Esophagus mucosa (tissue), 1 donor: ENCODE measurements at regions not wholly inside any gene's neighbourhood (a gene's known extent, or its start where the extent isn't known, plus 50 kb on each side); places are given as distances from the start of the nearest gene placed in this dataset.
"Not testable (repeated sequence)": the region's sequence is repeated elsewhere in the genome, so short reads cannot be mapped to it uniquely, and the experiment has no call there.

Experiments
- ATAC-seq: fragments of 200-7000 bp; cut with Tn5 transposase; one replicate; pipeline ENCODE4 v1.9.1; 2020
- donor health status: DM: yes; HTN: yes; CAD: no.

GRCh38 chr6:141140905-141141304 is 991.8 kb upstream of the GJE1 start:
- no peak for ATAC-seq

DNA sequence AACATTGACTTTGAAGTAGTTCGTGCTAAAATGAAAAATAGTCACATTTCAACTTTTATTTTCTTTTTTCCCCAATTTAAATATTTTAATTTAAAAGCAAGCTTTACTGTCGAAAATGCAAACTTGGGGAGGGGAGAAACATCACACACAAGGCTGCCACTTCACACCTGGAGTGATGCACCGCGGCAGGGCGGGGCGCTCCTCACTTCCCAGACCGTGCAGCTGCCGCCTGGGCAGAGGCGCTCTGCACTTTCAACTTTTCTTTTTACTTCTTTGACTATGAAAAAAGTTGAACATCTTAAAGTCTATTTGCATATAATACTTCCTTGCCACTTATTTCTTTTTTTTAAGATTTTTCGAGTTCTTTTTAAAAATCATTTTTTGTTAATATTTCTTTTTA is 993.3 kb upstream of the GJE1 start:
- no peak for ATAC-seq

GRCh38 chr6:141134723-141135122 is 998.0 kb upstream of the GJE1 start:
- ATAC-seq: no peak

DNA sequence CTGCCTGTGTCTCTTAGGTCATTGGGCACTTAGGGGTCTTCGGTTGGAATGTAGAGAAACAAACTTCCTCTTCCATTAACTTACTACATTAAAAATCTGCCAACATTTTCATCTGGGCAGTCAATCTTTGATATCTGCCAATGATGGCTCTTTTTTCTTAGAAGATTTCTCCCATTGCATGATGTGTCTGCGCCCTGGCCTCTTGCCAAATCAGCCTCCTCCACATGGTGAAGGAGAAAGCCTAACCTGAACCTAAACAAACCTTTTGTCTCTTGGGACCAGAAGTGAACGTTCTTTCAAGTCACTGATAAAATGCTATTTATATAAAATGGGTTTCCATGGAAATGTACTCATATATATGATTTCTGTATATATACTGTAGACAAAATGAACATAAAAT is 998.9 kb upstream of the GJE1 start:
- ATAC-seq: no peak

DNA sequence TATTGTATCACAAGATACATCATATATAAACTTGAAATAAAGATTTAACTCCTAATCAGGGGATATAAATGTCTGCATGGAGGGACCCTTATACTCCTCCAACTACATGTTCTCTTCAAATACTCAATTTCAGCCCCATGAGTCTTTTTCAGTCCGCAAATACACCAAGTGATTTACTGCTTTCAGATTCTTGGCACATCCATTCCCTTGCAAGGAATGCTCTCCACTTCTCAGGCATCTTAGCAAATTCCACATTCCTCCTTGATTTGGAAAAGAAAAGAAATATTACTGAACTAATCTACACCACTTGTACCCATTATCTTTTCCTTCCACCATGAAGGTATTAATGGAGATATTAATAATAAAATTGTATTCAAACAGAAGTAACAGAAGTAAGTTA is 999.4 kb upstream of the GJE1 start:
- no peak for ATAC-seq

GRCh38 chr6:141131616-141132015 is 1001.1 kb upstream of the GJE1 start:
- ATAC-seq: no peak

- no peak for ATAC-seq
These were observed 1009.2 kb upstream of the GJE1 start for GRCh38 chr6:141123497-141123896.

- no peak for ATAC-seq
These were observed 1009.7 kb upstream of the GJE1 start for GRCh38 chr6:141123049-141123448.

DNA sequence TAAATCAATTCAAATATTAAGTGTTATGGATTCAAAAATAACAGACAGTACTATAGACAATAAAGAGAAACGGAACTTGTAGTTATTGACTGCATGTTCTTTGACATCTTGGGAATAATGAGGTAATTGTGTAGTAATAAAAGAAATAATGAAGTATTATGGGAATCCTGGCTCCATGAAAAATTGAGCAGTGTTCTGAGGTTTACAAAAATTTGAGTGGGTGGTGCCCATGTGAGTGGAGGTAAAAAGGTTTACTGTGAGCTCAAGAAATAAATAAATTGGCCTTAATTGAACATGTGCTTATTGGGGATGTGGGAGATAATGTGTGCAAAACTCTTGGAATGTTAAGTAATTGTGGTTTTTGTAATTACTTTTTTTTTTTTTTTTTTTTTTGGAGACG is 1013.7 kb upstream of the GJE1 start:
- no peak for ATAC-seq

- no peak for ATAC-seq
These were observed 1014.9 kb upstream of the GJE1 start for GRCh38 chr6:141117874-141118273.

DNA sequence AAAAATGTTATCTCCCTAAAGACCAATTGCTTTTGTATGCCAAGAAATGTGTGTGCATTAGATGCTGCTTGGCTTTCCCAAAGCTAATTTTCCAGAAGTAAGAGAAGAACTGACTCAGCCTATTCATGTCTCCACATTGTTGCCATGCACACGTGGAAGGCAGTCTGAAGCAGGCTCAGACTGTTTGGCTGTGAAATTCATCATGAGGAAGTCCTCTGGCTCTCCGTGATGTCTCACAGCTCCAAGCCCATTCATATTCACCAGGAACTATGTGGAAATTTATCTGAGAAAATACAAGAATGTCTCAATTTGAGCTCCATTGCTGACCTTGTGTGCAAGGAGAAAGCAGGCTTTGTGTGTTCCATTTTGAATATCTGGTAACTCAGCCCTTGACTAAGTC is 1022.2 kb upstream of the GJE1 start:
- peak; percentile 72 for ATAC-seq

DNA sequence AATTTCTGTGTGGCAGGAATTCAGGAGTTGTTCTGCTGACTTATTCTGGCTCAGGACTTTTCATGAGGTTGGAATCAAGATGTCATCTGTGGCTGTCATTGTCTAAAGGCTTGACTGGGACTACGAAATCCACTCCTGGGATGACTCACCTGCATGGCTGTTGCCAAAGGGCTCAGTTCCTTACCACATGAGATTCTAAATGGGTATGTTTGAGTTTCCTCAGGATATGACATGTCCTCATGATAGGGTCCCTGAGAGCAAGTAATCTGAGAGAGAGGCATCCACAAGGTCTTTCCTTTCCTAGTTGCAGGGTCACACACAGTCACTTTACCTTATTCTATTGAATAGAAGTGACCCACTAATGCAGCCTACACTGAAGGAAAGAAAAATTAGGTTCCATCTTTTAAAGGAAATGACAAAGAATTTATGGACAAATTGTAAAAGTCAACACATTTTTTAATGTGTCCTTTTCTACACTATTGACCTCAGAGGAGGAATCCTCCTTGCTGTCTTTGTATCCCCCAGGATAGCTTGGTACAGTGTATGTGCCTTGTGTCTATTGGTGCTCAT is 1025.0 kb upstream of the GJE1 start:
- peak; percentile 91 for ATAC-seq

DNA sequence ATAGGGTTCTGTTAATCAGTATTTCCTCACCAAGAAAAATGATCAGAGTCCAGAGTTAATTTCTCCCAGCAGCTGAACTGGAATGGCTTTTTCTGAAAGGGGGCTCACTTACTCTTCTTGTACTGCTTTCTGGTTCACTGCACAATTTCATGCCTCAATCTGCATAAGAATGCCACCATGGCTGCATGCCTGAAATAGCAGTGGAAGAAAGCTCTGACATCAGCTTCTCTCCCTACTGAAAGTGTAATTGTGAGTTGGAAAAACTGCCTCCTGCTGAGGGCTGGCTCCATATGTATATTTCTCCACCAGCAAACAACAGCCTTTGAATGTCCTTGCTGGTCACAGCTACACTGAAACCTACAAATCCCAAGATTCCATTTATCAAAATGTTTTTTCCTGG is 1027.2 kb upstream of the GJE1 start:
- no peak for ATAC-seq

DNA sequence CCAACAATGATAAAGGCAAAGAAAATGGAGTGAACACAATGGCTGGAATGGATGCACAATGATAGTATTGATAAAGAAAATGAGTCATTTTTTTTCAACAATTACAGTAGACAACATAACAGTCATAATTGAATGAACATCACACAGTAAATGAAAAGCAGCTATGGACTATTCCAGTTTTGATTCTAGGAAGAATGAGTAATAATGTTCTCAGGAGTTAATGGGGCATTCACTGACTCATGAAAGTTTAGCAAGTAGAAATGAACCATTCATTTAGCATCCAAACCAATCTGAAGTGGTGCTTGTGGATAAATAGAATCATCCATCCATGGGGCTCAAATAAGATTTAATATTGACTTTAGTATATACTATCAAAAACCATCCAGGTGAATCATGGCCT is 1029.5 kb upstream of the GJE1 start:
- peak; percentile 81 for ATAC-seq

GRCh38 chr6:141097471-141097870 is 1035.3 kb upstream of the GJE1 start:
- no peak for ATAC-seq

- no peak for ATAC-seq
These were observed 1037.4 kb upstream of the GJE1 start for GRCh38 chr6:141095308-141095707.

DNA sequence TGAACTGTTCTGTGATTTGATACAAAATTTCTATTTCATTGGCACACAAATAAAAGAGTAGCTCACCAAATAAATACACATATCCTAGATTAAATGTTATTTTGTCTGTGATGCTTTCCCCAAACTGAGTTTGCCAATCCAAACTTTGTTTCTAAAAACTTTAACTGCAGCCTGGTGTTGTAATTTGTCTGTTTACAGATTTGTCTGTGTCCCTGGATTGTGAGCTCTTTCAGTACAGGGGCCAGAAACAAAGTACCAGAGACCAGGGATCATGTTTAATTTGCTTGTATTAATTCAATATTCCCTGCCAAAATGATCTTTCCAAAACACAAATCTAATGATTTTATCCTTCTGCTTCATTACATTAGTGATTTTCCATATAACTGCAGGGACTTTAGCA is 1044.6 kb upstream of the GJE1 start:
- ATAC-seq: no peak

GRCh38 chr6:141077355-141078333 is 1055.1 kb upstream of the GJE1 start:
- ATAC-seq: no peak

DNA sequence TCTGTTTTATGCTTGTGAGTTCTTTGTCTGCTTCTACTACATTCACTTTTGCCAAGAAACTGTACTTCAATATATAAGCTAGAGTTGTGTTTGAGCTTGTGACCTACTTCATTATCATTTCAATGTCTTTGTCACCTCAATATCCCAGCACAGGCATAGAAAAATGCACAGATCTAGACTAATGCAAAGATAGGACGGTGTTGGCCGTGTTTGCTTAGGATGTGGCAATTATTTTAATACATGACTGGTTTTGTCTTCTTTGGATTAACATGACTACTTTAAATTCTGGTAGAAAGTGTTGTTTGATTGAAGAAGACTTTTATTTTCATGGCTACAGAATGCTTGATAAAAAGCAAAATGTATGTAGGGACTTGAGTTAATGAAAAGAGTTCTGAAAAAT is 1075.0 kb upstream of the GJE1 start:
- ATAC-seq: no peak

GRCh38 chr6:141056945-141057625 is 1075.6 kb upstream of the GJE1 start:
- no peak for ATAC-seq

- ATAC-seq: no peak
These were observed 1082.3 kb upstream of the GJE1 start for GRCh38 chr6:141050471-141050870.

DNA sequence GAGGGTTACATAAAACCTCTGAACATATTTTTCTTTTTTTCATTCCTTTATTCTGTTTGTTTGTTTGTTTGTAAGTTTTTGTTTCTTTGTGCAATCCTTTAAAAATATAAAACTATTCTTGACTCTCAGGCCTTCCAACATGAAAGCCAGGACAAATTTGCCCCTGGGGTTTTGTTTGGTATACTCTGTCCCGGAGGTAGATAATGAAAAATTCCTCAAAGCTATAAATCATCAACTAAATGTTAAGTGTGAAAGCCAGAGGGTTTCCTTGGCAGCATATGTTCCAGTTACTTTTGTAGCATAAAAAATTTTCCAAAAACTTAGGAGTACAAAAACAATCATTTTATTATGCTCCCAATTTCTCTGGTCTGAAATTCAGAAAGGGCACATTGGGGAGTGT is 1084.3 kb upstream of the GJE1 start:
- no peak for ATAC-seq

- ATAC-seq: not testable (repeated sequence)
These were observed 1086.2 kb upstream of the GJE1 start for GRCh38 chr6:141046496-141046895.

DNA sequence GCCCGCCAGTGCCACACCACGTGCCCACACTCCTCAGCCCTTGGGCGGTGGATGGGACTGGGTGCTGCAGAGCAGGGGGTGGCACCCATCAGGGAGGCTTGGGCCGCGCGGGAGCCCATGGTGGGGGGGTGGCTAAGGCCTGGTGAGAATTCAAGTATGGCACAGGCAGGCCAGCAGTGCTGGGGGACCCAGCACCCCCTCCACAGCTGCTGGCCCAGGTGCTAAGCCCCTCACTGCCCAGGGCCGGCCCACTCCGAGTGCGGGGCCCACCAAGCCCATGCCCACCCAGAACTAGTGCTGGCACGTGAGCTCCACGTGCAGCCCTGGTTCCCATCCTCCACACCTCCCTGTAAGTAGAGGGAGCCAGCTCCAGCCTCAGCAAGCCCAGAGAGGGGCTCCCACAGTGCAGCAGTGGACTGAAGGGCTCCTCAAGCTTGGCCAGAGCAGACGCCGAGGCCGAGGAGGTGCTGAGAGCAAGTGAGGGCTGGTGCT is 1091.1 kb upstream of the GJE1 start:
- ATAC-seq: no peak
